HG03575 (cell line): ENCODE measurements at regions not wholly inside any gene's neighbourhood (a gene's known extent, or its start where the extent isn't known, plus 50 kb on each side); places are given as distances from the start of the nearest gene placed in this dataset.

Source experiments
- ATAC-seq: cut with Tn5 transposase; IDR thresholded peaks from one replicate; pipeline ENCODE4 v1.9.1; 2021; ENCODE audit not compliant: unreplicated experiment, insufficient number of reproducible peaks, low FRiP score; ENCODE audit errors: extremely low read depth

DNA sequence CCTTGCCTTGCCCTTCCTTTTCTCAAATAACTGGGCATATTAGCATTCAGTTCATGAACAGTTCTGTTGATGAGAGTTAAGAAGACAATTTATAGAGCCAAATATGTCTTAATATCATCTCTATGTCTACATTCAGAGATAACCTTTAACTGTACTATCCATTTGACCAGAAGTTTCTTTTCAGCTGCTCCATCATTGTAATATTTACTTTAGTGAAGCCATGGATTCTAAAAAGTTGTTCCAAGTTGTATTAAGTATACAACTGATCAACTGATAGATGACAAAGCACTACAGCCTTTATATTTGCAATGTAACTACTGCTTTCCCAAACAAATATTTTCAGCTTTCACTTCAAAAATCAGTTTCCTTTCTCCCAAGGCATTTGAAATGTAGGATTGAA lies 1252.7 kb downstream of the EPHA7 start:
- ATAC-seq, result no peak

DNA sequence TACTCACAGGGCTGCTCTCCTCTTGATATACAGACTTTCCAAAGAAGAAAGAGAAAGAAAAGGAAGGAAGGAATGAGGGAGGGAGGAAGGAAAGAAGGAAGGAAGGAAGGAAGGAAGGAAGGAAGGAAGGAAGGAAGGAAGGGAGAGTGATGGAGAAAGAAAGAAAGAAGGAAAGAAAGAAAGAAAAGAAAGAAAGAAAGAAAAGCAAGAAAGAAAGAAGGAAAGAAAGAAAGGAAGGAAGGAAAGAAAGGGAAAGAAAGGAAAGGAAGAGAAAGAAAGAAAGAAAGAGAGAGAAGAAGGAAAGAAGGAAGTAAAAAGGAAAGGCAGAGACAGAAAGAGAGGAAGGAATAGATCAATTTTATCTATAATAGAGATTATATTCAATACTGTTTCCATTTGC lies 1257.4 kb downstream of the EPHA7 start:
- no peak for ATAC-seq

DNA sequence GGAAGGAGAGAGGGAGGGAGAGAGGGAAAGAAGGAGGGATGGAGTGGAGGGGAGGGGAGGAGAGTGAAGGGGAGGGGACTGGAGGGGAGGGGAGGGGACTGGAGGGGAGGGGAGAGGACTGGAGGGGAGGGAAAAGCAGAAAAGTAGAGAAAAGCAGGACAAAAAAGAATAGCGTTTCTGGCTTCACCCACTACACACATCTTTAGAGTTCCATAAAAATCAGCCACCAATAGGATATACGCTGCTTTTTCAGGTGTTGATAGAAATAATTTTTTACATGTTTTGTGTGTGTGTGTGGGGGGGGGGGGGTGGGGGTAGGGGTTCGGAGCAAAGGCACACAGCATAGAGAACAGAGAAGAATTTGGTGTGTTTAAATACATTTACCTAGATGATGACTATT lies 1259.1 kb downstream of the EPHA7 start:
- ATAC-seq, result no peak

DNA sequence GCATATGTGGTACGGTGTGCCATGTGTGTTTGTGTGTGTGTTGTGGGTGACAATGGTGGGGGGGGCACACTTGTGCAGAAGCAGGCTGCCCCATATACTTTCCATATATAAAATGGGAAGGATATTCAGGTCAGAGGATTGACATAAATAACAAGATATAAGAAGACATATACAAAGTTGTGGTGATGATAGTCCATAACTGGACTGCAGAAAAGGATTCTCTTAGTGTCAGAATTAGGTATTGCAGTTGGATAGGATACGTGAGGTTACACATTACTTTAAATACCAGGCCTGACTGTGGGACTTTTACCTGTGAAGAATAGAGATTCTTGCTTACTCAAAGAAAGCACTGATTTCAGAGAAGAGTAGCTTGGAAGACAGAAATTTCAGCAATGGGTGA lies 1260.3 kb downstream of the EPHA7 start:
- ATAC-seq, result no peak

DNA sequence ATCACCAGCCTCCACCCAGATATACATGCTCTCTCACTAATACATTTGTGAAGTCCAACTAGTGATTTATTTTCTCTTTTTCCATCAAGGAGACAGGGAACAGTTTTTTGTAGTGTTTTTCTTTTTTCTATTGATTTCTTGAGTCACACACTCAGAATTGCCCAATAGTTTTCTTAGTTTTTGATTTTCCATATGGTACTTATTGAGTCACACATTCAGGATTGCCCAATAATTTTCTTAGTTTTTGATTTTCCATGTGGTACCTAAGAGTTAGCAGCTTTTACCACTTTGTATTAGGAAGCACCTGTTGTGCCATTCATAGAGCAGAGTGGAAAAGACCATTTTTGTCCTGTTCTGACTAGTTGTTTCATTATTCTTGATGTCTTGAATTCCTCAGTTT lies 1268.8 kb downstream of the EPHA7 start:
- ATAC-seq, result no peak

DNA sequence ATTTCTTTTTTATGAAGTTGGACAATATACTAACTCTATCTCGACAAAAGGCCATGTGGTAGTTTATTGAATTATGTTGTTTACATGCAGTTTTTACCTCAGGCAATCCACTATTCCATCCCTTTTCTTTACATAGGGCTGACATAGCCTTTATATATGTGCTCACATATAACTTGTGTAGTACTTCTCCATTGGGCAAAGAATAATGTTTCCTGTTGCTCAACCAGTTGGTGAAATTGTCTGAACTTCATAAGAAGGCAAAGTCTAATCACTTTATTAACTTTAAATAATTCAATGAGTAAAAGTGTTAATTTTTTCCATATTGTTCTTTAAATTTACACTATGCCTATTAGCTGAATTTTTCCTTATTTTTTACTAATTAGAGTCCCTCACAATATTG lies 1272.1 kb downstream of the EPHA7 start:
- ATAC-seq, result no peak

DNA sequence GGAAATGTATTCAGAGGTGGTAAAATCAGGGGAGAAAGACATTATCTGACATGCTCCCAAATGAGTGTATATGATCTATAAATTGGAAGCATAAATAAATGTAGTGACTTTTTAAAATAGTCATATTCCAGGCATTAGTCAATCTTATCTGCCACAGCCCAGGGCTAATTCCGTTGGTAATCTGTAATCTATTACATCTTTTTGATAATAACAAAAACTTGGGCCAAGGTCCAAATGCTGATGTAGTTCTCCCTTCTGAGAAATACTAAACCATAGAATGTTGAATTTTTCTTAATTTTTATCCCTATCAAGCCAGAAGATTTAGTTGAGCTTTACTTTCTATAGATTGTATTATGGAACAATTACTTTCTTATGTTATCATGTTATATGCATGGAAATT lies 1279.8 kb downstream of the EPHA7 start:
- ATAC-seq, result no peak

DNA sequence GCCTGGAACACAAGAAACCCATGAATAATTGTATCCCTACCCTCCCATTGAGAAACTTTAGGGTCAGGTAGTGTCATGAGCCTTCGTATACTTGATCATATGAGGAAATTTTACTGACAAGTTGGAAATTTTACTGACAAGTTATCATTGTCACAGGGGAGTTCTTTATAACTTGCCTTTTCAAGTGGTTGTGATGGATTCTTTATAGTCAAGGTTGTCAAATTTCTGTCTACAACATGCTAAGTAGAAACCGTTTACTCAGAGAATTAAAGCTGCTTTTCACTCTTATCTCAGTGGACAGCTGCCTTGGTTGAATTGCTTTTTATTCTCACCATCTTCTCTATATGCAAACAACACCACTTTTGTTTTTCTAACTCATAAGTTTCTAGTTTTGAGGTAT lies 1286.4 kb downstream of the EPHA7 start:
- no peak for ATAC-seq

DNA sequence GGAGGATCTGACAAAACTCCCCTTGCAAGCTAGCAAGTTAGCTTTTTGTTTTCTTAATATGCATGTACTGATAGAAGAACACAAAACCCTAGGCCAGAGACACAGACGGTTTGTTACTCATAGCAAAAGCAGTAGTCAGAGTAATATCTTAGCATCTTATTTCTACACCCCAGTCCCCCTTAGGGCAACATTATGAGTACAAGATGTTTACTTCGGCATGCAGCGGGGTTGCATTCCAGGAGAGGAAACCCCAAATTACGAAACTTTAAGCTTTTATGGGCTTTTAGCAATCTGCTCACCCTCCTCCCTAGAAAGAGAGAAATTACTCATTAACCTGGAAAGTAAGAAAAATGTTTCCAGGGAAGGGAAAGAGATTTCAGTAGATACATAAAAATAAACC lies 1286.9 kb downstream of the EPHA7 start:
- no peak for ATAC-seq

DNA sequence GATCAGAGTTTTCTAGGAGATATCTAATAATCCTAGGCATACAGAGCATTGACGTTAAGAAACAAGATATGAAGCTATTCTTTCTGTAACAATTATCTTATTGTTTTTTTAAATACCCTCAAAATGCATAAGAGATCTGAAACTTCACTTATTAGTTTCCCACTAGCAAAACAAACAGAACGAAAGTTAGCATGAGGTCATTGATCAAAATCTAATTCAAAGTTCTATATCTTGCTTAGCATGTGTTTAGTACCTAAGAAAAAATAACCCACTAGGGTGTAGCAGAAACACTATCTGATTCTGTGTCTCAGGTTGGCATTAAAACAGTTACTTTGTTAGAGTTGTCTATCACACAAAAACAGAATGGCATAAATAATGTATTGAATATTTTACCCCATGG lies 1288.4 kb downstream of the EPHA7 start:
- no peak for ATAC-seq

DNA sequence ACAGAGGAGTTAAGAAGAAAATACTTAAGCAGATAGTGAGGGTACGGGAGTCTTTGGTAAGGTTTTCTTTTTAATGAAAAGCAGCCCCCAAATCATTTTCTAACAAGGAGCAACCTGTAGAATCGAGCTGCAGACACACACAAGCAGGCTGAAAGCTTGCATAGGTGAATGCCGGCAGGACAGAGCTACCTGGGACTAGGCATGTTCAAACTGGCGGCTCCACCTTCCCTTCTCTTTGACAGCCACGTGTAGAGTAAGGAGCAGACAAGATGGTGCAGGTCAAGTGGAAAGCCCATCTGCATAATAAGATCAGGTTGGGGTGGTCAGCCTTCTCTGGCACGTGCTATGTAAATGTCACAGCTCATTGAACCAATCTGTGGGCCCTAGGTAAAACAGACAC lies 1292.4 kb downstream of the EPHA7 start:
- ATAC-seq, result no peak

DNA sequence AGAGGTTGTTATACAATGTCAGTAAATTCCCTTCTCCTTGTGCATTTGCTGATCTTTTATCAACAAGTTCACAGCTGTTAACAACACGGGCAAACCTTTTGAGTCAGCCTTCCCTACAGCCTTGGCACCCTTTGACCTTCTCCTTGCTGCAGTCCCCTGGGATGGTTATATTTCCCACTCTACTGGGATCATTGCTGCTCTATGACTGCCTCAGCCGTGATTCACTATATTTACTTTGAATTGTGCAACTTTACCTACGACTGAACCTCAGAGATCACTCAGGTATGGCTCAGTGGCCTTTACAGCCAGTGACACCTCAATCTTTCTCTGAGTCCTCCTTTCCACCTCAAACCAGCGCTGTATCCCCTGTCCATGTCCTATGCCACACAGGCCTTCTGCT lies 1293.3 kb downstream of the EPHA7 start:
- ATAC-seq, result no peak

DNA sequence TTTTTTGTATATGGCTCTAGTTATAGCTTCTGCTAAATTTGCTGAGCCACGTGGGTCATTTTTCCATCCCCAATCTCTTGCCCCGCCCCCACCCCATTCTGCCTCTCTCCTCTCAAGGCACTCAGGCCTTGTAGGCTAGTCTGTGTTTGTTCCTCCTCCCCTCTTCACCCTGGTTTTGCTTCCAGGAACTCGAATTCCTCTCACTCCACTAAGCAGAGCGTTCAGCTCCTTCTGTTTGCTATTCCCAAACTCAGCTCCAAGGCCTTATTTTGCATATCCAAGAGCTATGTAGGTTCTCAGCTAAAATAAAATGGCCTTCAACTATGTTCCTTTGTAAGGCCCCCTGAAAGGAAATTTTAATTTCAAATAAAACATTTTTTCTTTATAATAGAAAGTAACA lies 1293.7 kb downstream of the EPHA7 start:
- no peak for ATAC-seq

DNA sequence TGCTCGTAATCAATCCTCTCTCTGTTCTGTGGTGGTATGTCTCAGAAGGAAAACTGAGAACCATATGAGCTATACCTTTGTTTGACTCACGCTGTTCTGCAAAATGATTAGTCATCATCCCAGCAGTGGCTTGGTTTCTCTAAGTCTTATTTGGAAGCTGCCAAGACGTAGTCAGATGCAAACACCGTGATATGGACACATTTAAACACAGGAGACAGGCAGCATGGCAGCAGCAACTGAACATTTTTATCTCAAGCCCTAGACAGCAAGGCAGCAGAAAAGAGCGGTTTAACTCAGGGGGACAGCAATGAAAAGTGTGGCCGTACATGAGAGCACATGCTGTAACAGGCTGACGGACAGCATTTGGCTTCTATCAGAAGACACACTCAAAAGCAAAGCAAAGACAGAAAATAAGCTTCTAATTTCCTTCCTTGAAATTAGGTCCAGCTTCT lies 1295.1 kb downstream of the EPHA7 start:
- no peak for ATAC-seq

DNA sequence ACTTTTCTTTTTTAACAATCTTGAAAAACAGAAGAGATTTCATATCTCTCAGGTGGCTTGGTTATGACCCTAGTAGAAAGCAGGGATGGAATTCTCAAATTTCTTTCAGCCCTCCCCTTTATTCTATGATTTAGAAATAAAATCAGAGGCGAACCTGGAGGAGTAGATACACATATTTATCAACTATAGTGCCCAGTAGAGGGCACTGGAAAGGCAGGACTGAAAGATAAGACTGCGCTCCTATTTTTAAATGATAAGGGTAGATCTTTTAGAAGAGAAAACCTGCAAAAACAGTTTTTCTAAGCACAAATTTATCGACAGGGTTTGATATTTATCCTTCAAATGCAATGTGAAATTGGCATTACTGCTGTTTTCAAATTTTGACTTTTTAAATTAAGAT lies 1296.6 kb downstream of the EPHA7 start:
- ATAC-seq, result no peak

DNA sequence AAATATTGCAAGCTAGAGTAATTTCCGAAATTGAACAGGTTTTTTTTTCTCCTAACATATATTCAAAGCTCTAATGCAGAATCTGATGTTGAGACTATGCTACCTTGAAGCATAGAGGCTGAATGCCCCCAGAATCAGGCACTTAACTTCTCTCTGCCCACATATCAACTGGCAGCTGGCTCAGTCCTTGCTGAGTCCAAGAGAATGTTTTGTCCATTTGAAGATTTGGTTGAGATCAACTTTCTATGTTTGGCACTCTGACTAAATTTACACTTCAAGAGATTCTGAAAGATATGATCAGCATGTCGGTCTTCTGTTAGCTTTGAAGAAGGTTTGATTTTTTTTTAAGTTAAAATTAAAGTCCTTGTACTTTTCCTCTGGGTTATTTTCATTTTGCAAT lies 1298.1 kb downstream of the EPHA7 start:
- ATAC-seq, result no peak

DNA sequence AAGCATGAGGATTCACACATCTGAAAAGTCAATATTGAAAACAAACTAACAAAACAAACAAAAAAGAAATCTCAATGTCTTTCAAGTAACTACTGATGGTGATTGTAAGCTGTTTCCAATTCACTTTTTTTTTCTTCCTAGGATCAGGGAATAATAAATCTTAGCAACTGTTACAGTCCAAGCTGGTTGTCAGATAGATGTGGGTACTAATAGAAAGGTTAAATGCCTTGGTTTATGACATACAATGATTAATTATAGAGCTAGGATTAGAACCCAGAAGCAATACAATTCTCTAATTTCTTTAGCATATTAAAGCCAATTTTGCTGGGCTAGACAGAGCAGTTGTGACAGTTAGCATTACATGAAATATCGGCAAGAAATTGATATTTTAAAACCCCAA lies 1301.6 kb downstream of the EPHA7 start:
- no peak for ATAC-seq

DNA sequence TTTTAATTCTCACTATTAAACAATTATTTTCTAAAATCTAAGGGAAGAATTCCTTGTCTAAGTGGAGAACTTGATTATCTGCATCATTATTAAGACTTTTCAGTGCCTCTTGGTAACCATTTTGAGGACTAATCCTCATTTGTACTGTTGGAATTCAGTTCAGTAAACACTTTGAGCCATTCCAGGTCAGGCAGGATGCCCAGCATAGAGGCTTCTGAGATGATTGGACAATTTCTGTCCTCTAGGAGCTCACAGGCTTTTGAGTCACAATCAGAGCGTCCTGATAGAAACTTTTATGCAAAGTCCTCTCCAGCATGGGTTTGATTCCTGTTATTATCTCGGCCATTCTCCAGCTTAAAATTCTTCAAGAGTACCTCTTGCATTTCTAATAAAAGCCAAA lies 1304.6 kb downstream of the EPHA7 start:
- no peak for ATAC-seq

DNA sequence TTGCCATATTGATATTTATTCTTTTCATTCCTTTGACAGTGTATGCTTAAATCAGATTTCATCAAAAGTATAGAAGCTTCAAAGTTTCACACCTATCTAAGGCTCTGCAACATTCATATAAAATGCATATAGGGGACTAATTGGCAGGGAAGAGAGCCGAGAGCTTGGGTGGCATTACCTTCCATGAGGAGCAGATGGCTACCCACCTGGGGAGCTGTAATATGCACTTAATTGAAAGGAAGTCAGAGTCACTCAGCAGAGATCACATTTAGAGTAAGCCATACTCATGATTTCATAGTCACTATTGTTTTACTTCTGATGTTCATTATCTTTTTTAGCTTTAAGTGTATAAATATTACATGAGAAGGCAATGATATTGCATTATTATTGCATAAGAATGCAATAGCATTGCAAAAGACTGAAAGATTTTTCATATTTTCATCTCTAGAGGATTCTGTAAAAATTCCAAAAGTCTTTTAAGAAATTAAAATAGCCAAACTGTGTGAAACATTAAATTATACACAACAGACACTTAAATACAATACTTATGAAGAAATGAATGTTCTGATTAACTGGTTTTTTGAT lies 1305.2 kb downstream of the EPHA7 start:
- ATAC-seq, result no peak

DNA sequence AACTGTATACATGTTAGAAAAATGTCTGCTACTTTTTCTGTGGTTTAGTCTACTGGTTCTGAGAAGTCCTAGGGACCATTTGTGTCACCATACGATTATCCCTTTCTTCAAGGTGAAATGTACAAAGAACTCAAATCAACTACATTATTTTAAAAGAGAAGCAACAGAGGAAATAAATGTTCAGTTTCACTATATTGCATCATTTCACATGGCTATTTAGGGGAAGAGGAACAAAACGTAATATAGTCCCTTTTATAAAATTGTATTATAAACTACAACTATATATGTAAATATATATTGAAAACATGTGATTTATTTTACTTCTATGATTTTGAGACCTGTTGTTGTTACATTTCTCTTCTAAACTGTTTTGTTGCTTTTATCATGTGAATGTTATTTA lies 1308.0 kb downstream of the EPHA7 start:
- no peak for ATAC-seq

DNA sequence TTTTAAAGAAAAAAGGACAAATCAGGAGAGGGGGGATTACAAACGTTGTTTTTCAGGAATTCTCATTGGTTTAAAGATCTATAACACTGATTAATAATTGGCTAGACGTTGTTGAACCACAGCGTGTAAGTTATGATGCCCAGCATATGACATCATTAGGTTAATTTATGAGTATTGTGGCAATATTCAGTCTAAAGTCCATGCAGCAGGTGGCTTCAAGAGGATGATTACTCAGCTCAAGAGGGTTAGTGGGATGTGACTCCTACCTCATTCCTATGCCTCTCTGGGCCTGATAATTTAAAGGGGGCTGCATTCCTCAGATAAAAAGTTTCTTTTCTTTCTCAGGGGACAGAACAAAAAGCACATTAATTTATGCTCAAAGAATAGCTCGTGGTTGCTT lies 1309.0 kb downstream of the EPHA7 start:
- no peak for ATAC-seq

DNA sequence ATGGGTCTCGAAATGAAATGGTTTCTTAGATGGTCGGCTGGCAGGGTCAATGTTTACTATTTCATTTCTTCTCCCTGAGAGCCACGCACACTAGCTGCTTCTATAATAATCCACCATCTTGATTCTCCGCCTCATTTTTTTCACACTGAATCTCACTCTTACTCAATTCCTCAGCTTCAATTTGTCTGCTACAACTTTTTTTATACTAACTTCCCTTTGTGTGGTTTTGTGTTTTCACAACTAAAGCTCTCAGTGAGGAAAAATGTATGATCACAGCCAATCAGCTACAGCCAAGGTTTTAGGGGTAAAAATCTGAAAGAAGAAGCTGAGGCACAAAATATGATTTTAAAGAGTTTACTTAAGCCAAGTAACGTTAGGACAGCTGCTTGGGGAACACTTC lies 1309.4 kb downstream of the EPHA7 start:
- no peak for ATAC-seq
